Mesenchymal stem cell (in vitro differentiated cells and primary cell): ENCODE measurements at regions not wholly inside any gene's neighbourhood (a gene's known extent, or its start where the extent isn't known, plus 50 kb on each side); places are given as distances from the start of the nearest gene placed in this dataset.

Experiments used
- DNase-seq: peaks from one replicate; pipeline ENCODE4 v3.0.0-alpha.2; 2013
- H2AFZ ChIP-seq: one replicate; pipeline ENCODE4 v1.6.1; 2013; ENCODE audit warnings: low read depth, mild to moderate bottlenecking, control low read depth, inconsistent platforms, low read length, moderate library complexity
- H2AK5ac ChIP-seq: 2 replicates; pipeline ENCODE4 v1.6.1; 2013; ENCODE audit warnings: low read length, moderate library complexity, mild to moderate bottlenecking, inconsistent platforms; ENCODE audit not compliant: severe bottlenecking
- H2BK120ac ChIP-seq: one replicate; pipeline ENCODE4 v1.6.1; 2013; ENCODE audit warnings: low read depth, mild to moderate bottlenecking, inconsistent platforms, low read length, moderate library complexity
- H2BK12ac ChIP-seq, 2 experiments: one replicate each; pipeline ENCODE4 v1.6.1; 2013; ENCODE audit warnings: inconsistent platforms in 2 of 2, low read length in 2 of 2, mild to moderate bottlenecking in 2 of 2, moderate library complexity in 2 of 2, control low read depth in 1 of 2
- H2BK15ac ChIP-seq: one replicate; pipeline ENCODE4 v1.6.1; 2013; ENCODE audit warnings: mild to moderate bottlenecking, low read depth, inconsistent platforms; ENCODE audit not compliant: poor library complexity, severe bottlenecking
- H2BK5ac ChIP-seq: 2 replicates; pipeline ENCODE4 v1.6.1; 2013; ENCODE audit warnings: low read depth, mild to moderate bottlenecking, low read length, control low read depth, inconsistent platforms; ENCODE audit not compliant: poor library complexity, severe bottlenecking
- H3K14ac ChIP-seq, 2 experiments: one replicate each; pipeline ENCODE4 v1.6.1; 2013; ENCODE audit warnings: inconsistent platforms in 2 of 2, low read length in 2 of 2, control low read depth in 1 of 2, mild to moderate bottlenecking in 1 of 2, moderate library complexity in 1 of 2
- H3K18ac ChIP-seq, 2 experiments: one replicate each; pipeline ENCODE4 v1.6.1; 2013; ENCODE audit warnings: inconsistent platforms in 2 of 2, low read length in 2 of 2, control low read depth in 1 of 2, low read depth in 1 of 2, mild to moderate bottlenecking in 1 of 2
- H3K23ac ChIP-seq, 2 experiments: one replicate each; pipeline ENCODE4 v1.6.1; 2013; ENCODE audit warnings: inconsistent platforms in 2 of 2, low read length in 2 of 2, mild to moderate bottlenecking in 2 of 2, moderate library complexity in 2 of 2, control low read depth in 1 of 2
- H3K27ac ChIP-seq: 2 replicates; pipeline ENCODE4 v1.5.1; 2013; ENCODE audit warnings: mild to moderate bottlenecking, moderate library complexity, low read length, control low read depth, inconsistent platforms; ENCODE audit not compliant: poor library complexity, severe bottlenecking
- H3K27me3 ChIP-seq, 2 experiments: 2 replicates each; pipeline versions ENCODE4 v1.6.1 to v1.7.0; 2013; ENCODE audit warnings: low read length in 2 of 2, mild to moderate bottlenecking in 2 of 2, moderate library complexity in 2 of 2, control low read depth in 1 of 2, inconsistent platforms in 1 of 2; ENCODE audit not compliant: control insufficient read depth in 1 of 2, insufficient read depth in 1 of 2
- H3K36me3 ChIP-seq, 2 experiments: 2 replicates each; pipeline versions ENCODE4 v1.6.1 to v1.7.0; 2013; ENCODE audit warnings: low read length in 2 of 2, control low read depth in 1 of 2, inconsistent platforms in 1 of 2, low read depth in 1 of 2, mild to moderate bottlenecking in 1 of 2; ENCODE audit not compliant: insufficient read depth in 2 of 2, control insufficient read depth in 1 of 2
- H3K4ac ChIP-seq, 2 experiments: one replicate each; pipeline ENCODE4 v1.6.1; 2013; ENCODE audit warnings: inconsistent platforms in 2 of 2, low read length in 2 of 2, mild to moderate bottlenecking in 2 of 2, moderate library complexity in 2 of 2, control low read depth in 1 of 2, low read depth in 1 of 2
- H3K4me1 ChIP-seq: 2 replicates; pipeline ENCODE4 v1.6.1; 2013; ENCODE audit warnings: low read depth, low read length, control low read depth; ENCODE audit not compliant: control insufficient read depth, insufficient read depth
- H3K4me2 ChIP-seq: 2 replicates; pipeline ENCODE4 v1.6.1; 2013; ENCODE audit warnings: low read length, mild to moderate bottlenecking, inconsistent platforms; ENCODE audit not compliant: poor library complexity, severe bottlenecking
- H3K4me3 ChIP-seq, 2 experiments: 2 replicates each; pipeline versions ENCODE4 v1.5.1 to v1.7.0; 2013; ENCODE audit warnings: low read length in 2 of 2, mild to moderate bottlenecking in 2 of 2, control low read depth in 1 of 2, low read depth in 1 of 2; ENCODE audit not compliant: insufficient read depth in 1 of 2
- H3K79me1 ChIP-seq: replicated peaks from 2 replicates; pipeline ENCODE4 v1.6.1; 2013; ENCODE audit warnings: mild to moderate bottlenecking, control low read depth, low read length, inconsistent platforms; ENCODE audit not compliant: poor library complexity, severe bottlenecking
- H3K9ac ChIP-seq: 2 replicates; pipeline ENCODE4 v1.7.0; 2013; ENCODE audit warnings: mild to moderate bottlenecking, low read length, moderate library complexity
- H3K9me3 ChIP-seq: 2 replicates; pipeline ENCODE4 v1.7.0; 2013; ENCODE audit warnings: mild to moderate bottlenecking, low read length; ENCODE audit not compliant: control insufficient read depth
- H4K8ac ChIP-seq: one replicate; pipeline ENCODE4 v1.6.1; 2013; ENCODE audit warnings: inconsistent platforms, mild to moderate bottlenecking, low read length, moderate library complexity
- H4K91ac ChIP-seq: one replicate; pipeline ENCODE4 v1.6.1; 2013; ENCODE audit warnings: mild to moderate bottlenecking, low read length, inconsistent platforms
- WGBS: methylation state at CpG from one replicate; pipeline ENCODE4 v1.1.7; 2013; ENCODE audit warnings: mixed read lengths; 5-methylcytosine and 5-hydroxymethylcytosine counted together

DNA sequence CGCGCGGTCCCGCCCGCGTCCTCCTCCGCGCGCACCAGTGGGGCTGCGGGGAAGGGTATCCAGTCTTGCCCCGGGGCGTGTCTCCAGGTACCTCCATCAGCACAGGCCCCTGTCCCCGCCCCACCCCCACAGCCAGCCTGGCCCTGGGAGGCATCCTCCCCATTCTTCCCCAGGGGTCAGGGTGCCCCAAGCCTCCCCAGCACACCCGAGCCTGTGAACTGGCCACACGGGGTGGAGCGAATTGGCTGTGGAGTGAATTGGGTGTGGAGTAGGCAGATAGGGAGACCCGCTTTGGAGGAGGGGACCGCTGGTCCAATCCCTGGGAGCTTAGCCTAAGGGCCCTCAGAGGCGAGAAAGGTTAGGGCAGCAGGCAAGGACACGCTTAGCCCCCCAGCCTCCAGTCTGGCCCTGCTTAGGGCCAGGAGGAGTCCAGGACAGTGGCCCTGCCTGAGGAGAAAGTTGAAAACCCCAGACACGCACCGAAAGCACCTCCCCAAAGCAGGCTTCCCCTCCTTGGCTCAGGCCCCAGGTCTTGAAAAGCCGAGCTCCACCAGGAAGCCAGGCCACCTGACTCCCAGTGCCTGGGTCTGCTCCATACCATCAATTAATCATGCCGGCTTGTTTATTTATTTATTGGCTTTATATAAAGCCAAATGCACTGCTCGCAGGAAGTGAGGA lies 107.7 kb upstream of the SLC6A11 start:
- no peak overlapping the region for H2AFZ ChIP-seq
- H3K27ac ChIP-seq, result no peak overlapping the region
- H2BK120ac ChIP-seq, result no peak overlapping the region
- H3K27me3 ChIP-seq, result peaks cover 67 to 83% of the 10 kb centered on the region in 2 experiments
- 26% methylated on average over 20 of the region's 25 CpGs for WGBS
- no peak overlapping the region for H2BK5ac ChIP-seq
- no peaks in the 10 kb centered on the region for H3K36me3 ChIP-seq
- no peak for DNase-seq
- no peak overlapping the region for H3K18ac ChIP-seq
- H3K4ac ChIP-seq, result no peak overlapping the region
- H3K4me1 ChIP-seq, result peaks cover 5% of the 10 kb centered on the region
- H3K9me3 ChIP-seq, result no peaks in the 10 kb centered on the region
- no peak overlapping the region for H4K91ac ChIP-seq
- H3K14ac ChIP-seq, result no peak overlapping the region
- H3K4me2 ChIP-seq, result no peak overlapping the region
- H3K4me3 ChIP-seq, result no peak overlapping the region
- H3K79me1 ChIP-seq, result no peaks in the 10 kb centered on the region
- no peak overlapping the region for H3K9ac ChIP-seq
- H2BK15ac ChIP-seq, result no peak overlapping the region
- H2AK5ac ChIP-seq, result no peak overlapping the region
- no peak overlapping the region for H4K8ac ChIP-seq
- H2BK12ac ChIP-seq, result no peak overlapping the region
- no peak overlapping the region for H3K23ac ChIP-seq

DNA sequence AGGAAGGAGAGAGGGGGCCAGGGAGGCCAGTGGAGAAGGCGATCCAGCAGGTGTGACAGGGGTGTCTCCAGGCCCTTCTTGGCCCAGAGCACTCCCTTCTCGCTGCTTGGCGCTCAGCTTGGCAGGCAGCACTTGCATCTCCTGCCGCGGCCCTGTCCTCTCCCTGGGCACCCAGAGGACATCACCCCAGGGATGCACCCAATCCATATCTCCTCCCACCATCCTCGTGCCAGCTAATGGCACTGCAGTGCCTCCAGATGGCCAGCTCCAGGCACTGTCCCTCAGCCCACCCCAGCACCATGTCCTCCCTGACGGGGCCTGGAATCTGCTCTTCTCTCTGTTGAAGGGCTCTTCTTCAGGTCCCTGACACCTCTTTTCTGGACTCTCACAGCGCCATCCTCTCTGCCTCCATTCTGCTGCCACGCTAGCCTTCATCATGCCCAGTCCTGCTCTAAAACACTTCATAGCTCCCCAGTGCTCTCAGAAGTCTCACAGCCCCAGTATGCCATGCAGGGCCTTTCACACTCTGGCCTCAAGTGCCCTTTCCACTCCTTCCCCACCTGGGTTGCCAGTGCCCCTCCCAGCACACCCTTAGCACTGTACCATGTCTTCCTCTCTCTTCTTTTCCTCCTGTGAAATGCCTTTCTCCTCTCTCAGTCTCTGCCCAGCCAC lies 106.8 kb upstream of the SLC6A11 start:
- H3K4me2 ChIP-seq, result no peak overlapping the region
- no peak overlapping the region for H3K9ac ChIP-seq
- H3K4me3 ChIP-seq, result no peak overlapping the region
- H3K23ac ChIP-seq, result no peak overlapping the region
- WGBS, result 79% methylated on average over 9 of the region's 9 CpGs
- H2AFZ ChIP-seq, result no peak overlapping the region
- H2BK120ac ChIP-seq, result no peak overlapping the region
- no peak overlapping the region for H2AK5ac ChIP-seq
- H3K4me1 ChIP-seq, result peaks cover 5% of the 10 kb centered on the region
- H3K79me1 ChIP-seq, result no peaks in the 10 kb centered on the region
- no peak overlapping the region for H3K18ac ChIP-seq
- H2BK5ac ChIP-seq, result no peak overlapping the region
- H3K36me3 ChIP-seq, result no peaks in the 10 kb centered on the region
- no peak overlapping the region for H2BK12ac ChIP-seq
- no peaks in the 10 kb centered on the region for H3K9me3 ChIP-seq
- no peak overlapping the region for H3K4ac ChIP-seq
- no peak overlapping the region for H4K91ac ChIP-seq
- no peak overlapping the region for H3K27ac ChIP-seq
- H2BK15ac ChIP-seq, result no peak overlapping the region
- no peak overlapping the region for H4K8ac ChIP-seq
- no peak overlapping the region for H3K14ac ChIP-seq
- H3K27me3 ChIP-seq, result peaks cover 62 to 84% of the 10 kb centered on the region in 2 experiments
- DNase-seq, result no peak

DNA sequence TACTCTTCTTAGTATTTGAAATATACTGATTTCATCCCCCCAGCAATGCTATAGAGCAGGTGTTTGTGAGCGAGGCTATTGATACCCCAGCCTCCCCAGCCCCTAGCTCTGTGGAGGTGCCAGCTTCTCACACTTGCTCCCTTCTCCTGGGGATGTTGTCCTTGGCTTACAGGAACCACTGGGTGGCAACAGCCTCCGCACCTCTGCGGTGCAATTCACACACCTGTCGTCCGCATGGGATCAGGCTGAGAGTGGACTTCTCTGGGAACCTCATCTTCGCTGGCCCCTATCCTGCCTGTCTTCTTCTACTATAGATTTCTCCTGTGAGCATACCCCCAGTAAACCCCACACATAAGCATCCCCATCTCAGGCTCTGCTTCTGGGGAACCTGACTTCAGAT lies 103.9 kb upstream of the SLC6A11 start:
- no peak overlapping the region for H3K4me3 ChIP-seq
- H2BK120ac ChIP-seq, result no peak overlapping the region
- H3K36me3 ChIP-seq, result no peaks in the 10 kb centered on the region
- no peak overlapping the region for H3K14ac ChIP-seq
- H3K9me3 ChIP-seq, result peaks cover 15% of the 10 kb centered on the region
- peaks cover 5% of the 10 kb centered on the region for H3K4me1 ChIP-seq
- no peak overlapping the region for H3K23ac ChIP-seq
- no peak overlapping the region for H2BK12ac ChIP-seq
- no peaks in the 10 kb centered on the region for H3K79me1 ChIP-seq
- H3K18ac ChIP-seq, result no peak overlapping the region
- no peak for DNase-seq
- H3K27ac ChIP-seq, result no peak overlapping the region
- H3K9ac ChIP-seq, result no peak overlapping the region
- H2AK5ac ChIP-seq, result no peak overlapping the region
- no peak overlapping the region for H2AFZ ChIP-seq
- WGBS, result 51% methylated on average over 6 of the region's 6 CpGs
- no peak overlapping the region for H3K4ac ChIP-seq
- no peak overlapping the region for H4K91ac ChIP-seq
- H3K27me3 ChIP-seq, result peaks cover 38 to 60% of the 10 kb centered on the region in 2 experiments
- H4K8ac ChIP-seq, result no peak overlapping the region
- H3K4me2 ChIP-seq, result no peak overlapping the region
- no peak overlapping the region for H2BK15ac ChIP-seq
- H2BK5ac ChIP-seq, result no peak overlapping the region

DNA sequence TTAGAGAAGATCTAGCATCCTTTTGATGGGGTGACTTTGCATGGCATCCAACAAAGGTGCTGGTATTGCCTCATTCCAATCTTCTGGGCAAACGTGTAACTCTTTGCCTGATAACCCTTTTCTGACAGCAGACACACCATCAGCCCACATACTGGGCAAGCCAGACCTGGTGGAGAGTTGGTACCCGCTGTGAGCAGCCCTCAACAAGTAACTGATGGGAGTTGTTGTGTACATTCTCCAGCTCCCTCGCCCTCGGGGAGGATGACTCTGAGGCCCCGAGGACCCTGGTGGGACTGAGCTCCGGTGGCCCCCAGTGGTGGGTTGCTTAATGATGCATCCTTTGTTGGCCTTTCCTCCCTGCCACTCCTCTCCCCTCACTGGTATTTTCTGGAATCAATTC lies 102.4 kb upstream of the SLC6A11 start:
- WGBS, result 29% methylated on average over 4 of the region's 6 CpGs

More for the DNA sequence above, 102.4 kb upstream of the SLC6A11 start:
- peaks cover 29 to 52% of the 10 kb centered on the region in 2 experiments for H3K27me3 ChIP-seq
- no peak overlapping the region for H2AFZ ChIP-seq
- no peak overlapping the region for H3K27ac ChIP-seq
- no peak overlapping the region for H3K23ac ChIP-seq
- no peak overlapping the region for H3K9ac ChIP-seq
- no peak overlapping the region for H2BK120ac ChIP-seq
- peaks cover 15% of the 10 kb centered on the region for H3K9me3 ChIP-seq
- no peak overlapping the region for H3K18ac ChIP-seq
- no peak overlapping the region for H4K8ac ChIP-seq
- no peak overlapping the region for H3K4me2 ChIP-seq
- no peak overlapping the region for H2BK5ac ChIP-seq
- H4K91ac ChIP-seq, result no peak overlapping the region
- DNase-seq, result no peak
- H3K4me3 ChIP-seq, result no peak overlapping the region
- no peak overlapping the region for H2BK15ac ChIP-seq
- no peaks in the 10 kb centered on the region for H3K4me1 ChIP-seq
- H3K4ac ChIP-seq, result no peak overlapping the region
- no peak overlapping the region for H3K14ac ChIP-seq
- H3K79me1 ChIP-seq, result no peaks in the 10 kb centered on the region
- no peak overlapping the region for H2BK12ac ChIP-seq
- no peak overlapping the region for H2AK5ac ChIP-seq
- no peaks in the 10 kb centered on the region for H3K36me3 ChIP-seq
